GM23338 (cell line): ENCODE measurements at regions not wholly inside any gene's neighbourhood (a gene's known extent, or its start where the extent isn't known, plus 50 kb on each side); places are given as distances from the start of the nearest gene placed in this dataset.
"Not testable (repeated sequence)": the region's sequence is repeated elsewhere in the genome, so short reads cannot be mapped to it uniquely, and the experiment has no call there.

ENCODE experiments used
- ATAC-seq: fragments of 200-7000 bp; cut with Tn5 transposase; 3 replicates; pipeline ENCODE4 v1.9.1; 2020
- DNase-seq: peaks from one replicate; pipeline ENCODE4 v3.0.0-alpha.2; 2015; ENCODE audit warnings: low spot score
- H2AFZ ChIP-seq: fragments of 200-600 bp; sonication (generic); 2 replicates; pipeline ENCODE4 v1.8.0; 2016; ENCODE audit warnings: antibody characterized with exemption, mild to moderate bottlenecking, moderate library complexity
- H3F3A ChIP-seq: fragments of 200-600 bp; sonication (generic); replicated peaks from 2 replicates; pipeline ENCODE4 v1.8.0; 2017; ENCODE audit warnings: antibody characterized with exemption, mixed run types, low read depth
- H3K27ac ChIP-seq: fragments of 200-600 bp; sonication (generic); 2 replicates; pipeline ENCODE4 v1.6.1; 2016; ENCODE audit warnings: low read depth
- H3K27me3 ChIP-seq: fragments of 200-600 bp; sonication (generic); 2 replicates; pipeline ENCODE4 v1.8.0; 2016; ENCODE audit warnings: mild to moderate bottlenecking, mixed run types, moderate library complexity; ENCODE audit not compliant: insufficient read depth
- H3K36me3 ChIP-seq: fragments of 200-600 bp; sonication (generic); 2 replicates; pipeline ENCODE4 v1.8.0; 2016; ENCODE audit warnings: mild to moderate bottlenecking; ENCODE audit not compliant: insufficient read depth
- H3K4me1 ChIP-seq: fragments of 200-600 bp; sonication (generic); 2 replicates; pipeline ENCODE4 v1.8.0; 2016; ENCODE audit warnings: mild to moderate bottlenecking, moderate library complexity; ENCODE audit not compliant: insufficient read depth
- H3K4me2 ChIP-seq: fragments of 200-600 bp; sonication (generic); 2 replicates; pipeline ENCODE4 v1.7.1; 2017; ENCODE audit warnings: mixed run types
- H3K4me3 ChIP-seq: fragments of 200-600 bp; sonication (generic); 2 replicates; pipeline ENCODE4 v1.6.1; 2016; ENCODE audit warnings: mixed run types
- H3K79me2 ChIP-seq: fragments of 200-600 bp; sonication (generic); replicated peaks from 2 replicates; pipeline ENCODE4 v1.8.0; 2017; ENCODE audit warnings: mild to moderate bottlenecking; ENCODE audit not compliant: insufficient read depth
- H3K9me2 ChIP-seq: fragments of 200-600 bp; sonication (generic); 2 replicates; pipeline ENCODE4 v1.8.0; 2017; ENCODE audit not compliant: insufficient read depth
- H4K20me1 ChIP-seq: fragments of 200-600 bp; sonication (generic); replicated peaks from 2 replicates; pipeline ENCODE4 v1.8.0; 2017; ENCODE audit warnings: mild to moderate bottlenecking; ENCODE audit not compliant: insufficient read depth
- H3K27ac Mint-ChIP-seq: 2 replicates; pipeline ENCODE4 v1.8.0; 2020; ENCODE audit warnings: inconsistent platforms, mild to moderate bottlenecking, moderate library complexity, mixed read lengths
- H3K27me3 Mint-ChIP-seq: 3 replicates; pipeline ENCODE4 v1.8.0; 2022; ENCODE audit warnings: low read depth, mild to moderate bottlenecking, moderate library complexity, mixed read lengths, inconsistent platforms; ENCODE audit not compliant: insufficient read depth, poor library complexity
- H3K36me3 Mint-ChIP-seq: 3 replicates; pipeline ENCODE4 v1.8.0; 2021; ENCODE audit warnings: low read depth, mild to moderate bottlenecking, inconsistent platforms, moderate library complexity, mixed read lengths
- H3K4me1 Mint-ChIP-seq: 3 replicates; pipeline ENCODE4 v1.8.0; 2020; ENCODE audit warnings: mild to moderate bottlenecking, inconsistent platforms, mixed read lengths
- H3K4me3 Mint-ChIP-seq: 3 replicates; pipeline ENCODE4 v1.8.0; 2021; ENCODE audit warnings: moderate library complexity, mild to moderate bottlenecking, inconsistent platforms, mixed read lengths
- H3K9me3 Mint-ChIP-seq: 3 replicates; pipeline ENCODE4 v1.8.0; 2020; ENCODE audit warnings: moderate library complexity, mild to moderate bottlenecking, inconsistent platforms, mixed read lengths
- CREB1 ChIP-seq: fragments of 250-450 bp; sonication (Bioruptor Pico); IDR thresholded peaks from 2 replicates; pipeline ENCODE4 v1.5.0; 2020; ENCODE audit warnings: low read depth, mild to moderate bottlenecking, moderate library complexity
- CTCF ChIP-seq, 2 experiments: fragments of 200-600 bp in 1 of 2; sonication (generic) in 1 of 2; conservative IDR thresholded peaks; 2 replicates each; pipeline versions ENCODE4 v1.5.1 to v1.6.1; 2016 to 2017; ENCODE audit warnings: antibody characterized with exemption in 2 of 2, low read depth in 2 of 2, mild to moderate bottlenecking in 2 of 2, moderate library complexity in 1 of 2
- ETS1 ChIP-seq: IDR thresholded peaks from 2 replicates; pipeline ENCODE4 v1.6.1; 2016; ENCODE audit warnings: antibody characterized with exemption
- EZH2phosphoT487 ChIP-seq: fragments of 200-600 bp; sonication (generic); IDR thresholded peaks from one replicate; pipeline ENCODE4 v1.8.1; 2018; ENCODE audit warnings: antibody characterized with exemption; ENCODE audit not compliant: unreplicated experiment
- JUNB ChIP-seq: IDR thresholded peaks from one replicate; pipeline ENCODE4 v1.6.1; 2016; ENCODE audit warnings: antibody characterized with exemption; ENCODE audit not compliant: unreplicated experiment
- NANOG ChIP-seq: IDR thresholded peaks from 2 replicates; pipeline ENCODE4 v1.6.1; 2016; ENCODE audit warnings: antibody characterized with exemption, borderline replicate concordance
- POLR2AphosphoS5 ChIP-seq: IDR thresholded peaks from 2 replicates; pipeline ENCODE4 v1.6.1; 2016; ENCODE audit warnings: antibody characterized with exemption, low read depth
- STAT1 ChIP-seq: IDR thresholded peaks from one replicate; pipeline ENCODE4 v1.6.1; 2016; ENCODE audit warnings: antibody characterized with exemption; ENCODE audit not compliant: unreplicated experiment
- ZNF462 ChIP-seq: fragments of 250-450 bp; sonication (Bioruptor Pico); IDR thresholded peaks from 2 replicates; pipeline ENCODE4 v1.5.0; 2020; ENCODE audit warnings: mild to moderate bottlenecking, moderate library complexity

- TF ChIP-seq ETS1 (no peak), POLR2AphosphoS5 (no peak), CTCF (conservative IDR thresholded peaks at IDR 0.05; ENCODE audit: low read depth in 2 of 2) (no peak), NANOG (no peak), EZH2phosphoT487 (no peak)
Measured at GRCh38 chr7:113270790-113271189, 152.4 kb upstream of the SMIM30 start (continued).

- not testable (repeated sequence) for H3K4me1 Mint-ChIP-seq, H3K36me3 ChIP-seq, H3K27ac ChIP-seq, H4K20me1 ChIP-seq, H3F3A ChIP-seq, DNase-seq, H3K27ac Mint-ChIP-seq, H3K4me3 ChIP-seq, ATAC-seq, H3K79me2 ChIP-seq, H3K4me2 ChIP-seq, H3K27me3 Mint-ChIP-seq, H3K9me2 ChIP-seq, H3K4me3 Mint-ChIP-seq, H3K4me1 ChIP-seq, H2AFZ ChIP-seq, H3K27me3 ChIP-seq
- H3K36me3 Mint-ChIP-seq = peaks cover 13% of the 10 kb centered on the region
- H3K9me3 Mint-ChIP-seq = peaks cover 16% of the 10 kb centered on the region; the same call in 2 of the 3 replicates
Measured at GRCh38 chr7:113269592-113269991, 151.2 kb upstream of the SMIM30 start.

GRCh38 chr7:113268757-113269156, 150.4 kb upstream of the SMIM30 start:
- no peak overlapping the region for H3K4me3 ChIP-seq
- peaks cover 2% of the 10 kb centered on the region; the same call in 1 of the 3 replicates for H3K4me1 Mint-ChIP-seq
- no peak overlapping the region for H3K27ac Mint-ChIP-seq
- TF ChIP-seq POLR2AphosphoS5 (no peak), CTCF (conservative IDR thresholded peaks at IDR 0.05; ENCODE audit: low read depth in 2 of 2) (no peak), NANOG (no peak), CREB1 (CRISPR knock-in tag) (no peak), ZNF462 (CRISPR knock-in tag) (no peak), EZH2phosphoT487 (no peak), JUNB (no peak), STAT1 (no peak)

More at GRCh38 chr7:113268757-113269156, 150.4 kb upstream of the SMIM30 start:
- Histone ChIP-seq H2AFZ (no peak overlapping the region), H3K36me3 (no peaks in the 10 kb centered on the region), H3K27ac (no peak overlapping the region), H3K4me2 (no peak overlapping the region), H3F3A (no peaks in the 10 kb centered on the region), H3K27me3 (no peaks in the 10 kb centered on the region), H3K79me2 (no peaks in the 10 kb centered on the region), H3K4me1 (no peaks in the 10 kb centered on the region), H4K20me1 (no peaks in the 10 kb centered on the region), H3K9me2 (no peaks in the 10 kb centered on the region; the same call in 1 of the 2 replicates)
- ATAC-seq (no peak), DNase-seq (no peak)
- Mint-ChIP-seq H3K36me3 (peaks cover 15% of the 10 kb centered on the region), H3K9me3 (peaks cover 20% of the 10 kb centered on the region), H3K27me3 (peaks cover 5% of the 10 kb centered on the region), H3K4me3 (no peak overlapping the region)
